ENCODE measurements at regions not wholly inside any gene's neighbourhood (a gene's known extent, or its start where the extent isn't known, plus 50 kb on each side); places are given as distances from the start of the nearest gene placed in this dataset.
"Not testable (repeated sequence)": the region's sequence is repeated elsewhere in the genome, so short reads cannot be mapped to it uniquely, and the experiment has no call there.

DNA sequence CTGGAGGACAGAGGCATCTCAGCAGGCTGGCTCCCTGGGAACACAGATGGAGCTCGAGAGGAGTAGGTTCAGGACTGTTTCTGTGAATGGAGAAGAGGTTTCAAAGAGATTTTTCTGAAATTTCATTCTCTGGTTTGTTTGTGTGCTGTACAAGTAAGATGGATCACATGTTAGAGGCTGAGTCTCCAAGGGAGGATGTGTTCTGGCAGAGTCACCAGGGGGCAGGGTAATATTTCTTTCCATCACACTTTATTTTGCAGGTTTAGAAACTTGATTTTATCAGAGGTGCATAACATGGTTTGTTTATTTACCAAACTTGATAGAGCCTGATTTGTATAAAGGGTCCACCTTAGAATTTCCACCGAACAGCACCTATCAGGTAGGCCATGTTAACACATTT is 69.2 kb upstream of the ARL15 start:
- intact Hi-C loops (cut with micrococcal nuclease) = no loop called here
- no peaks in the 10 kb centered on the region for H3K36me3 ChIP-seq (replicated peaks in 1 of 2; ENCODE audit: control extremely low read depth in 1 of 2, control insufficient read depth in 1 of 2, extremely low read depth in 1 of 2, insufficient read depth in 2 of 2, low read length in 1 of 2)
- H3K9me3 ChIP-seq (ENCODE audit: control extremely low read depth in 1 of 3, control insufficient read depth in 2 of 3, insufficient read depth in 1 of 3, low read length in 2 of 3) = peaks cover 0 to 9% (median 0%) of the 10 kb centered on the region in 3 donors
- ChIA-PET POLR2A (no interaction called here), CTCF (no interaction called here)
- no peak overlapping the region for H2AFZ ChIP-seq (ENCODE audit: insufficient read depth, low read depth, low read length, poor library complexity, severe bottlenecking)
- Mint-ChIP-seq H3K27ac (no peak overlapping the region), H3K9me3 (ENCODE audit: insufficient read depth) (no peaks in the 10 kb centered on the region), H3K4me3 (no peak overlapping the region), H3K27me3 (peaks cover 16% of the 10 kb centered on the region), H3K4me1 (no peaks in the 10 kb centered on the region)
- WGBS (ENCODE audit: insufficient coverage) = 90% methylated on average over 1 of the region's 2 CpGs
- H3K27ac ChIP-seq (ENCODE audit: low read length in 2 of 2) = no peak overlapping the region
- no peak for DNase-seq
- no peak overlapping the region for H3K4me3 ChIP-seq (ENCODE audit: control extremely low read depth in 1 of 5, extremely low read depth in 1 of 5, insufficient read depth in 1 of 5, low read depth in 2 of 5, low read length in 4 of 5)
- no peaks in the 10 kb centered on the region for H3K79me2 ChIP-seq (ENCODE audit: control insufficient read depth, insufficient read depth, low read length)
- TF ChIP-seq EZH2 (IDR thresholded peaks at IDR 0.05; ENCODE audit: borderline replicate concordance, insufficient read depth, low read depth, low read length, poor library complexity, severe bottlenecking) = no peak
- TF ChIP-seq, protein P1, sequence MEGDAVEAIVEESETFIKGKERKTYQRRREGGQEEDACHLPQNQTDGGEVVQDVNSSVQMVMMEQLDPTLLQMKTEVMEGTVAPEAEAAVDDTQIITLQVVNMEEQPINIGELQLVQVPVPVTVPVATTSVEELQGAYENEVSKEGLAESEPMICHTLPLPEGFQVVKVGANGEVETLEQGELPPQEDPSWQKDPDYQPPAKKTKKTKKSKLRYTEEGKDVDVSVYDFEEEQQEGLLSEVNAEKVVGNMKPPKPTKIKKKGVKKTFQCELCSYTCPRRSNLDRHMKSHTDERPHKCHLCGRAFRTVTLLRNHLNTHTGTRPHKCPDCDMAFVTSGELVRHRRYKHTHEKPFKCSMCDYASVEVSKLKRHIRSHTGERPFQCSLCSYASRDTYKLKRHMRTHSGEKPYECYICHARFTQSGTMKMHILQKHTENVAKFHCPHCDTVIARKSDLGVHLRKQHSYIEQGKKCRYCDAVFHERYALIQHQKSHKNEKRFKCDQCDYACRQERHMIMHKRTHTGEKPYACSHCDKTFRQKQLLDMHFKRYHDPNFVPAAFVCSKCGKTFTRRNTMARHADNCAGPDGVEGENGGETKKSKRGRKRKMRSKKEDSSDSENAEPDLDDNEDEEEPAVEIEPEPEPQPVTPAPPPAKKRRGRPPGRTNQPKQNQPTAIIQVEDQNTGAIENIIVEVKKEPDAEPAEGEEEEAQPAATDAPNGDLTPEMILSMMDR (IDR thresholded peaks at IDR 0.05) = no peak
- no peaks in the 10 kb centered on the region for H3K4me1 ChIP-seq (ENCODE audit: control insufficient read depth in 2 of 2, insufficient read depth in 2 of 2, low read length in 2 of 2)
- H3K27me3 ChIP-seq (replicated peaks in 1 of 4; ENCODE audit: control extremely low read depth in 1 of 4, control insufficient read depth in 3 of 4, insufficient read depth in 4 of 4, low read length in 3 of 4) = peaks cover 0 to 14% (median 0%) of the 10 kb centered on the region in 4 experiments
- ATAC-seq (ENCODE audit: low read depth) = no peak
- H3K4me2 ChIP-seq (replicated peaks; ENCODE audit: low read depth, low read length, poor library complexity, severe bottlenecking) = no peak overlapping the region
- H4K20me1 ChIP-seq (ENCODE audit: control insufficient read depth, insufficient read depth, low read length, poor library complexity, severe bottlenecking) = no peaks in the 10 kb centered on the region
- H3K9ac ChIP-seq (ENCODE audit: low read length) = no peak overlapping the region

DNA sequence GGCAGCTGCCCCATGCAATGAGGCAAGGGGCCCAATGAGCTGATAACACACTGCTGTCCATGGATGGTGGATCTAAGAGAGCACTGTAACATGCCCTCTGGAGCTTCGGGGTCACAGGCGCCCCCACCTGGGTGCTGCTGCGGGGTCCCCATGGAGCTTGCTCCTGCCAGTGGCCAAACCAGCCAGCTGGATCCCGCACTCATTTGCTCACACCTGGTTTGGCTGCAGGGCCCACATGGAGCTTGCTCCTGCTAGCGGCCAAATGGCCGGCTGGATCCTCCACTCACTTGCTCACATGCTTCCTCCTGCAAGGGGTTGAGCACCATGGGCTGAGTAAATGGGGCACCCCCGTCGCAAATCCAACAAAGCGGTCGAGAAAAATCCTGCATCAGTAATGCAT is 68.3 kb upstream of the ARL15 start:
- H3K36me3 ChIP-seq (replicated peaks in 1 of 2; ENCODE audit: control extremely low read depth in 1 of 2, control insufficient read depth in 1 of 2, extremely low read depth in 1 of 2, insufficient read depth in 2 of 2, low read length in 1 of 2) = no peaks in the 10 kb centered on the region
- no peak overlapping the region for H3K4me2 ChIP-seq (replicated peaks; ENCODE audit: low read depth, low read length, poor library complexity, severe bottlenecking)
- no peak overlapping the region for H2AFZ ChIP-seq (ENCODE audit: insufficient read depth, low read depth, low read length, poor library complexity, severe bottlenecking)
- POLR2A ChIA-PET = no interaction called here
- CTCF ChIA-PET = no interaction called here
- Mint-ChIP-seq H3K9me3 (ENCODE audit: insufficient read depth) (no peaks in the 10 kb centered on the region), H3K4me1 (no peaks in the 10 kb centered on the region), H3K4me3 (no peak overlapping the region), H3K27me3 (peaks cover 20% of the 10 kb centered on the region), H3K27ac (no peak overlapping the region)
- WGBS (ENCODE audit: insufficient coverage) = over 99% methylated on average over 10 of the region's 10 CpGs
- DNase-seq (no peak), ATAC-seq (ENCODE audit: low read depth) (no peak)
- intact Hi-C loops (cut with micrococcal nuclease) = no loop called here
- H3K9me3 ChIP-seq (ENCODE audit: control extremely low read depth in 1 of 3, control insufficient read depth in 2 of 3, insufficient read depth in 1 of 3, low read length in 2 of 3) = peaks cover 0 to 9% (median 0%) of the 10 kb centered on the region in 3 donors
- H3K27ac ChIP-seq (ENCODE audit: low read length in 2 of 2) = no peak overlapping the region
- no peak overlapping the region for H3K4me3 ChIP-seq (ENCODE audit: control extremely low read depth in 1 of 5, extremely low read depth in 1 of 5, insufficient read depth in 1 of 5, low read depth in 2 of 5, low read length in 4 of 5)
- TF ChIP-seq, protein P1 (IDR thresholded peaks at IDR 0.05) = no peak
- no peak for TF ChIP-seq EZH2 (IDR thresholded peaks at IDR 0.05; ENCODE audit: borderline replicate concordance, insufficient read depth, low read depth, low read length, poor library complexity, severe bottlenecking)
- H3K79me2 ChIP-seq (ENCODE audit: control insufficient read depth, insufficient read depth, low read length) = no peaks in the 10 kb centered on the region
- H4K20me1 ChIP-seq (ENCODE audit: control insufficient read depth, insufficient read depth, low read length, poor library complexity, severe bottlenecking) = no peaks in the 10 kb centered on the region
- no peaks in the 10 kb centered on the region for H3K4me1 ChIP-seq (ENCODE audit: control insufficient read depth in 2 of 2, insufficient read depth in 2 of 2, low read length in 2 of 2)
- no peak overlapping the region for H3K9ac ChIP-seq (ENCODE audit: low read length)
- peaks cover 0 to 14% (median 0%) of the 10 kb centered on the region in 4 experiments for H3K27me3 ChIP-seq (replicated peaks in 1 of 4; ENCODE audit: control extremely low read depth in 1 of 4, control insufficient read depth in 3 of 4, insufficient read depth in 4 of 4, low read length in 3 of 4)

DNA sequence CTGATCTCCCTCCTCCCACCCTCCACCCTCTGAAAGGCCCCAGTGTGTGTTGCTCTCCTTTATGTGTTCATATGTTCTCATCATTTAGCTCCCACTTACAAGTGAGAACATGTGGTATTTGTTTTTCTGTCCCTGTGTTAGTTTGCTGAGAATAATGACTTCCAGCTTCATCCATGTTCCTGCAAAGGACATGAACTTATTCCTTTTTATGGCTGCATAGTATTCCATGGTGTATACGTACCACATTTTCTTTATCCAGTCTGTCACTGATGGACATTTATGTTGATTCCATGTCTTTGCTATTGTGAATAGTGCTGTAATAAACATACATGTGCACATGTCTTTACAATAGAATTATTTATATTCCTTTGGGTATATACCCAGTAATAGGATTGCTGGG is 67.0 kb upstream of the ARL15 start:
- H3K9ac ChIP-seq (ENCODE audit: low read length); H2AFZ ChIP-seq (ENCODE audit: insufficient read depth, low read depth, low read length, poor library complexity, severe bottlenecking); H3K9me3 Mint-ChIP-seq (ENCODE audit: insufficient read depth); H3K36me3 ChIP-seq (replicated peaks in 1 of 2; ENCODE audit: control extremely low read depth in 1 of 2, control insufficient read depth in 1 of 2, extremely low read depth in 1 of 2, insufficient read depth in 2 of 2, low read length in 1 of 2); H3K4me2 ChIP-seq (replicated peaks; ENCODE audit: low read depth, low read length, poor library complexity, severe bottlenecking); POLR2A ChIA-PET; H3K79me2 ChIP-seq (ENCODE audit: control insufficient read depth, insufficient read depth, low read length); H3K4me1 Mint-ChIP-seq; DNase-seq; H3K4me1 ChIP-seq (ENCODE audit: control insufficient read depth in 2 of 2, insufficient read depth in 2 of 2, low read length in 2 of 2); H3K4me3 Mint-ChIP-seq; H3K4me3 ChIP-seq (ENCODE audit: control extremely low read depth in 1 of 5, extremely low read depth in 1 of 5, insufficient read depth in 1 of 5, low read depth in 2 of 5, low read length in 4 of 5); CTCF ChIA-PET; H3K27ac ChIP-seq (ENCODE audit: low read length in 2 of 2); H3K9me3 ChIP-seq (ENCODE audit: control extremely low read depth in 1 of 3, control insufficient read depth in 2 of 3, insufficient read depth in 1 of 3, low read length in 2 of 3); intact Hi-C loops (cut with micrococcal nuclease); ATAC-seq (ENCODE audit: low read depth); H4K20me1 ChIP-seq (ENCODE audit: control insufficient read depth, insufficient read depth, low read length, poor library complexity, severe bottlenecking): not testable (repeated sequence)
- Mint-ChIP-seq H3K27me3 (peaks cover 24% of the 10 kb centered on the region), H3K27ac (peak overlapping the region; percentile 38)
- H3K27me3 ChIP-seq (replicated peaks in 1 of 4; ENCODE audit: control extremely low read depth in 1 of 4, control insufficient read depth in 3 of 4, insufficient read depth in 4 of 4, low read length in 3 of 4) = peaks cover 0 to 10% (median 0%) of the 10 kb centered on the region in 4 experiments
- WGBS (ENCODE audit: insufficient coverage) = no CpG with 5 or more reads among the region's 1 CpG
